Endothelial cell of umbilical vein (primary cell): ENCODE measurements at regions not wholly inside any gene's neighbourhood (a gene's known extent, or its start where the extent isn't known, plus 50 kb on each side); places are given as distances from the start of the nearest gene placed in this dataset.

Experiments
- BruUV-seq: library from RNA; stranded (reverse); fragments of 400-500 nt; replicated peaks from 2 replicates; lab custom pipeline; 2021; lab: Mats Ljungman, UMichigan
- CTCF ChIA-PET: fragments of 300-600, 350-600 bp; sonication (Branson Sonifier 250); formaldehyde crosslinking; loops from one replicate; lab custom pipeline; 2021; ENCODE audit warnings: antibody characterized with exemption, inconsistent platforms; lab: Charles Lee
- POLR2A ChIA-PET: fragments of 300-600, 350-600 bp; sonication (Branson Sonifier 250); formaldehyde crosslinking; loops from one replicate; lab custom pipeline; 2021; ENCODE audit warnings: antibody characterized with exemption, inconsistent platforms; lab: Charles Lee
- DNase-seq: peaks from one replicate; pipeline ENCODE4 v3.0.0-alpha.2; 2011; ENCODE audit warnings: low read depth, low spot score
- FAIRE-seq: peaks from 2 replicates; lab custom pipeline; 2011; peaks lifted over from hg19 to GRCh38; lab: Jason Lieb, UNC
- H2AFZ ChIP-seq: 2 replicates; pipeline ENCODE4 v1.6.0; 2012; ENCODE audit warnings: low read depth, low read length, control low read depth, inconsistent platforms
- H3K27ac ChIP-seq: 2 replicates; pipeline ENCODE4 v1.5.1; 2011; ENCODE audit warnings: low read depth, mild to moderate bottlenecking, control low read depth, low read length, moderate library complexity; ENCODE audit not compliant: insufficient read depth
- H3K27me3 ChIP-seq, 2 experiments: 2 replicates each; pipeline versions ENCODE4 v1.6.0 to v1.6.1; 2011; ENCODE audit warnings: low read length in 2 of 2, mixed read lengths in 1 of 2; ENCODE audit not compliant: control insufficient read depth in 2 of 2, insufficient read depth in 2 of 2
- H3K36me3 ChIP-seq, 2 experiments: 2 replicates in 1 of 2; 3 replicates in 1 of 2; pipeline ENCODE4 v1.5.1; 2011; ENCODE audit warnings: low read length in 2 of 2, mild to moderate bottlenecking in 1 of 2, moderate library complexity in 1 of 2; ENCODE audit not compliant: control insufficient read depth in 2 of 2, insufficient read depth in 2 of 2; ENCODE audit errors: extremely low read depth in 1 of 2
- H3K4me1 ChIP-seq: 3 replicates; pipeline ENCODE4 v1.5.1; 2011; ENCODE audit warnings: mild to moderate bottlenecking, low read length; ENCODE audit not compliant: control insufficient read depth, insufficient read depth; ENCODE audit errors: extremely low read depth
- H3K4me2 ChIP-seq: 2 replicates; pipeline ENCODE4 v1.6.1; 2011; ENCODE audit warnings: low read length, control low read depth, mixed read lengths; ENCODE audit not compliant: insufficient read depth
- H3K4me3 ChIP-seq, 3 experiments: fragments of 200-600 bp in 1 of 3; sonication (generic), shearing (Covaris generic) in 1 of 3; replicated peaks in 1 of 3; 2 replicates each; pipeline ENCODE4 v1.5.1; 2011 to 2016; ENCODE audit warnings: control low read depth in 3 of 3, low read length in 3 of 3, mild to moderate bottlenecking in 2 of 3, inconsistent platforms in 1 of 3, low read depth in 1 of 3, moderate library complexity in 1 of 3; ENCODE audit not compliant: insufficient read depth in 1 of 3
- H3K79me2 ChIP-seq: 2 replicates; pipeline ENCODE4 v1.6.0; 2012; ENCODE audit warnings: low read length, inconsistent platforms; ENCODE audit not compliant: control insufficient read depth, insufficient read depth
- H3K9ac ChIP-seq: replicated peaks from 2 replicates; pipeline ENCODE3; 2011; ENCODE audit warnings: low read length, control low read depth; ENCODE audit not compliant: insufficient read depth; ENCODE audit errors: extremely low read depth
- H3K9me1 ChIP-seq: replicated peaks from 3 replicates; pipeline ENCODE4 v1.6.0; 2011; ENCODE audit warnings: mild to moderate bottlenecking, low read length; ENCODE audit not compliant: control insufficient read depth, insufficient read depth; ENCODE audit errors: extremely low read depth
- H3K9me3 ChIP-seq: replicated peaks from 2 replicates; pipeline ENCODE4 v1.5.1; 2012; ENCODE audit warnings: low read length, inconsistent platforms; ENCODE audit not compliant: control insufficient read depth, insufficient read depth
- H4K20me1 ChIP-seq: replicated peaks from 2 replicates; pipeline ENCODE3; 2011; ENCODE audit warnings: mild to moderate bottlenecking, low read length; ENCODE audit not compliant: control insufficient read depth, insufficient read depth; ENCODE audit errors: extremely low read depth
- EZH2 ChIP-seq: IDR thresholded peaks from 2 replicates; pipeline ENCODE4 v1.6.1; 2012; ENCODE audit warnings: borderline replicate concordance, low read depth, mild to moderate bottlenecking, moderate library complexity, low read length, inconsistent platforms; ENCODE audit not compliant: severe bottlenecking
- GATA2 ChIP-seq: IDR thresholded peaks from 2 replicates; pipeline ENCODE4 v1.7.0; 2011; ENCODE audit warnings: low read depth, mild to moderate bottlenecking, moderate library complexity, mixed read lengths, low read length; ENCODE audit not compliant: insufficient read length, insufficient read depth
- JUN ChIP-seq: IDR thresholded peaks from 2 replicates; pipeline ENCODE4 v1.6.1; 2011; ENCODE audit warnings: borderline replicate concordance, low read depth; ENCODE audit not compliant: insufficient read length, insufficient read depth
- MAX ChIP-seq: IDR thresholded peaks from 2 replicates; pipeline ENCODE4 v1.6.1; 2011; ENCODE audit not compliant: insufficient read depth, insufficient read length
- MYC ChIP-seq: IDR thresholded peaks from one replicate; pipeline ENCODE4 v1.6.1; 2011; ENCODE audit warnings: mild to moderate bottlenecking, low read depth, low read length
- POLR2AphosphoS5 ChIP-seq: IDR thresholded peaks from 2 replicates; pipeline ENCODE4 v1.6.1; 2012; ENCODE audit warnings: low read depth, mild to moderate bottlenecking, control low read depth, low read length, moderate library complexity; ENCODE audit not compliant: insufficient read depth
- dilution Hi-C: fragments of 300-500 bp; cut with MboI; formaldehyde crosslinking; loops from one replicate; pipeline ENCODE4 v1.15.0; 2019; ENCODE audit warnings: low sequenced_read_pairs; ENCODE audit not compliant: extremely low pct_ligation_motif_present
- intact Hi-C: fragments of 100-400 bp; cut with micrococcal nuclease; formaldehyde crosslinking; loops from one replicate; pipeline ENCODE4 v1.10.0; 2022

GRCh38 chr3:94775746-94776145 lies 712.9 kb downstream of the NSUN3 start:
- POLR2A ChIA-PET, result no interaction called here
- BruUV-seq, result no TSS peak

GRCh38 chr3:94776401-94776915 lies 713.6 kb downstream of the NSUN3 start:
- H3K9me1 ChIP-seq, result no peaks in the 10 kb centered on the region
- intact Hi-C loops (no loop called here), dilution Hi-C loops (no loop called here)
- H3K27ac ChIP-seq, result no peak overlapping the region
- H3K4me3 ChIP-seq, result no peak overlapping the region
- H3K4me1 ChIP-seq, result no peaks in the 10 kb centered on the region
- DNase-seq, result no peak
- TF ChIP-seq JUN (no peak), GATA2 (no peak), MYC (no peak), EZH2 (no peak)
- no peaks in the 10 kb centered on the region for H3K27me3 ChIP-seq
- no peaks in the 10 kb centered on the region for H4K20me1 ChIP-seq
- H2AFZ ChIP-seq, result no peak overlapping the region
- H3K9me3 ChIP-seq, result peaks cover 2% of the 10 kb centered on the region
- no peaks in the 10 kb centered on the region for H3K36me3 ChIP-seq
- no peak for FAIRE-seq
- BruUV-seq, result no TSS peak
- H3K79me2 ChIP-seq, result no peaks in the 10 kb centered on the region
- H3K9ac ChIP-seq, result no peak overlapping the region
- CTCF ChIA-PET, result no interaction called here
- POLR2A ChIA-PET, result no interaction called here
- no peak overlapping the region for H3K4me2 ChIP-seq

More at GRCh38 chr3:94775746-94776145, 712.9 kb downstream of the NSUN3 start:
- no peak overlapping the region for H2AFZ ChIP-seq
- H3K9me1 ChIP-seq, result no peaks in the 10 kb centered on the region
- no peak overlapping the region for H3K9ac ChIP-seq
- H3K4me2 ChIP-seq, result no peak overlapping the region
- intact Hi-C loops, result no loop called here
- no peaks in the 10 kb centered on the region for H3K4me1 ChIP-seq
- CTCF ChIA-PET, result no interaction called here
- peaks cover 2% of the 10 kb centered on the region for H3K9me3 ChIP-seq
- TF ChIP-seq MYC (no peak), JUN (no peak), POLR2AphosphoS5 (no peak), EZH2 (no peak), MAX (no peak)
- no peaks in the 10 kb centered on the region for H3K36me3 ChIP-seq
- DNase-seq (no peak), FAIRE-seq (no peak)
- H3K27ac ChIP-seq, result no peak overlapping the region
- H3K27me3 ChIP-seq, result no peaks in the 10 kb centered on the region
- H3K79me2 ChIP-seq, result no peaks in the 10 kb centered on the region
- dilution Hi-C loops, result no loop called here
- H3K4me3 ChIP-seq, result no peak overlapping the region
- no peaks in the 10 kb centered on the region for H4K20me1 ChIP-seq
